ENCODE measurements at regions not wholly inside any gene's neighbourhood (a gene's known extent, or its start where the extent isn't known, plus 50 kb on each side); places are given as distances from the start of the nearest gene placed in this dataset.

DNA sequence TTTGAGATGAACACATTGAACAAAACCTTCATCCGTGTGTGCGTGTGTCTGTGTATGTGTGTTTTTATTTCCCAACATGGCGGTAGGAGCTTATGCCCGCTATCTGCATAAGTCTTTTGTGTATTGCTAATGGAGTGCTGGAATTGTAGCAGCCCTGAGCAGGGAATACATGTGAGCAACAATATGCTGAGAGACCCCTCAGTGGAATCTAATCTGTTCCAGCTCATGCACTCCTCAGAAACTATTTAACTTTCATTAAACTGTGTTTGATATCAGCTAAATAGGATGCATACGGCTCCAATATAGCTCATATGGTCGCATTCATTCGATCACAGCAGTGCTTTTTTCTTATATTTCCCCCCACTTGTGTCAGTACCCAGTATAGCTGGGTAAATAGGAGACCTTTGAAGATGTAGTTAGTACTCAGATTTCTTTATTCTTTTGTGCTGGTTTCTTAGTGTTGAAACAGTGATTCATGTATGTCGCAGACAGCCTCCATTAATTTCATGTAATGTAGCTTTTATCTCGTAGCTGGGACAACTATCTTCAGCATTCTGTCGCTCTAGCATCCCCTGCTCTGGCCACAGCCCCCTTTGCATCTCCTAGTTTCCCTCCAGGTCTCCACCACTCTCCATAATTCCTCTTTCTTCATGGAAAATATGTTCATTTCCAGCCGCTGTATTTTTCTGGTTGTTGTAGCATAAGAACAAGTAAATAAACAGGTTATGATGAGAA lies 891.2 kb downstream of the BCL11A start:
- no peak for DNase-seq
- Mint-ChIP-seq H3K4me1 (ENCODE audit: low read depth) (no peaks in the 10 kb centered on the region), H3K27ac (no peak overlapping the region), H3K27me3 (ENCODE audit: insufficient read depth) (no peaks in the 10 kb centered on the region), H3K4me3 (no peak overlapping the region), H3K9me3 (peaks cover 11% of the 10 kb centered on the region), H3K36me3 (ENCODE audit: low read depth) (no peaks in the 10 kb centered on the region)
- TF ChIP-seq, protein P1, sequence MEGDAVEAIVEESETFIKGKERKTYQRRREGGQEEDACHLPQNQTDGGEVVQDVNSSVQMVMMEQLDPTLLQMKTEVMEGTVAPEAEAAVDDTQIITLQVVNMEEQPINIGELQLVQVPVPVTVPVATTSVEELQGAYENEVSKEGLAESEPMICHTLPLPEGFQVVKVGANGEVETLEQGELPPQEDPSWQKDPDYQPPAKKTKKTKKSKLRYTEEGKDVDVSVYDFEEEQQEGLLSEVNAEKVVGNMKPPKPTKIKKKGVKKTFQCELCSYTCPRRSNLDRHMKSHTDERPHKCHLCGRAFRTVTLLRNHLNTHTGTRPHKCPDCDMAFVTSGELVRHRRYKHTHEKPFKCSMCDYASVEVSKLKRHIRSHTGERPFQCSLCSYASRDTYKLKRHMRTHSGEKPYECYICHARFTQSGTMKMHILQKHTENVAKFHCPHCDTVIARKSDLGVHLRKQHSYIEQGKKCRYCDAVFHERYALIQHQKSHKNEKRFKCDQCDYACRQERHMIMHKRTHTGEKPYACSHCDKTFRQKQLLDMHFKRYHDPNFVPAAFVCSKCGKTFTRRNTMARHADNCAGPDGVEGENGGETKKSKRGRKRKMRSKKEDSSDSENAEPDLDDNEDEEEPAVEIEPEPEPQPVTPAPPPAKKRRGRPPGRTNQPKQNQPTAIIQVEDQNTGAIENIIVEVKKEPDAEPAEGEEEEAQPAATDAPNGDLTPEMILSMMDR (IDR thresholded peaks at IDR 0.05): no peak

DNA sequence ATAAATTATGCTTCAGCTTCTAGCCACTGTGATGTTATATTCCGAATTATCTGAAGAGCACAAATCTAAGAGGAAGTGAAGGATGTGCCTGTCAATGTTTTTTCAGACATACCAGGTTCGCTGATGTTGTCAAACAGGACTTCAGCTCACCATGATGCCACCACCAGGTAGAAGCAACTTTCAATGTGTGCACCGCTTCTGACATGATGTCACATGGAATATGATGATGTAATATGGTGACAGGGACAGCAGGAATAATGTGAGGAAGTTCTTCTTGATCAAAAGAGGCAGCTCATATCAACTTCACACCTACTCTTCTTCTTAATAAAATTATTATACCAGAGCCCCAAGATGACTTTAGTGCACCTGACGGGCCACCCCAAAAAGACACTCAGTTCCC lies 893.2 kb downstream of the BCL11A start:
- Mint-ChIP-seq H3K27ac (no peak overlapping the region), H3K27me3 (ENCODE audit: insufficient read depth) (no peaks in the 10 kb centered on the region; the same call in 1 of the 2 replicates), H3K4me3 (no peak overlapping the region), H3K4me1 (ENCODE audit: low read depth) (no peaks in the 10 kb centered on the region), H3K9me3 (peaks cover 17% of the 10 kb centered on the region), H3K36me3 (ENCODE audit: low read depth) (no peaks in the 10 kb centered on the region)
- no peak for DNase-seq
- TF ChIP-seq, protein P1 (IDR thresholded peaks at IDR 0.05): no peak

DNA sequence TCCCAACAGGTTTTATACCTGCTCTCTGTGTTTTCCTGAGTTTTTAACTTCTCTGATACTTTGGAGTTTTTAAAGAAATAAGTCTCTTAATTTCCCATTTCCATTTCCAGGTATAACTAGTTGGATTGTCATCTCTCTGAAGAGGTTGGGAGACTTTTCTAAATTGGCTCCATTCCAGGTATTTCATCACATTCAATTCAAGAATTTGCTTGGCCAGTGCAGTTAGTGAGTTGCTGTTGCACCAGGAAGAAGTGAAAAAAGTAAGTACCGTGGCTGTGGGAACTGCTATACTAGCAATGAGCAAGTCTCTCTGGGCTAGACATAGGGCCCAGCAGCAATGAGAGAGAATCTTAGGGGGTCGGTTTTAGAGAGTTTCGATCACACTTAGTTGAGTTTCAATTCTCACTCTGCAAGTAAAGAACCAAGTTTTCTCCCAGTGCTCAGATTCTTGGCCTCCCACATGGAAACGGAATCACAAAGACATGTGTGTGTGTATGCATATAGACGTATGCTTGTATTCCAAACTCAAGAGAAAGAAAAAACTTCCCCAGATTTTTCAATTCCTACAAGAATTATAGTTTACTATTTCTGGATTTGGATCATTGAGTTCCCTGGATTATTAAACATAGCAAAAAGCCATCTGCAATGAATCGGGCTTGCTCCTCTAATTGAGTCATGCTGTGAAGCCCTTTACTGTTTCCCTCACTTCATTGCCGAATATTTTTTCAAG lies 894.4 kb downstream of the BCL11A start:
- Mint-ChIP-seq H3K27me3 (ENCODE audit: insufficient read depth) (no peaks in the 10 kb centered on the region; the same call in 1 of the 2 replicates), H3K27ac (no peak overlapping the region), H3K4me3 (no peak overlapping the region), H3K36me3 (ENCODE audit: low read depth) (no peaks in the 10 kb centered on the region), H3K4me1 (ENCODE audit: low read depth) (no peaks in the 10 kb centered on the region), H3K9me3 (peaks cover 21% of the 10 kb centered on the region)
- TF ChIP-seq, protein P1 (IDR thresholded peaks at IDR 0.05): no peak
- no peak for DNase-seq

DNA sequence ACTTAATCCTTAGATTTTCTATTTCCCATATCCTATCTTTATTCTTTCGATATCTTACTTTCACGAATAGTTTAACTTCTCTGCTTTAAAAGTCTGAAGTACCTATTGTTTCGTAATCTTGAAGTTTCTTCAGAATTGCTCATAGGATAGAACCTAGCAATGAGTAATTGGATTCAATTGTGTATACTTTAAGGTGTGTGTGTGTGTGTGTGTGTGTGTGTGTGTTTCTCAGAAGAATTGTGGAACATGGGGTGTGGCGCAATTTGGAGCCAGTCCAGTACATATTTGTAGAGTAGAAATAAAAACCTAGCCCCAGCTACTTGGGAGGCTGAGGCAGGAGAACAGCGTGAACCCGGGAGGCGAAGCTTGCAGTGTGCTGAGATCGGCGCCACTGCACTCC lies 897.6 kb downstream of the BCL11A start:
- Mint-ChIP-seq H3K9me3 (peaks cover 33% of the 10 kb centered on the region), H3K27ac (no peak overlapping the region), H3K27me3 (ENCODE audit: insufficient read depth) (no peaks in the 10 kb centered on the region; the same call in 1 of the 2 replicates), H3K4me1 (ENCODE audit: low read depth) (no peaks in the 10 kb centered on the region), H3K36me3 (ENCODE audit: low read depth) (no peaks in the 10 kb centered on the region), H3K4me3 (no peak overlapping the region)
- DNase-seq: no peak
- TF ChIP-seq, protein P1 (IDR thresholded peaks at IDR 0.05): no peak

DNA sequence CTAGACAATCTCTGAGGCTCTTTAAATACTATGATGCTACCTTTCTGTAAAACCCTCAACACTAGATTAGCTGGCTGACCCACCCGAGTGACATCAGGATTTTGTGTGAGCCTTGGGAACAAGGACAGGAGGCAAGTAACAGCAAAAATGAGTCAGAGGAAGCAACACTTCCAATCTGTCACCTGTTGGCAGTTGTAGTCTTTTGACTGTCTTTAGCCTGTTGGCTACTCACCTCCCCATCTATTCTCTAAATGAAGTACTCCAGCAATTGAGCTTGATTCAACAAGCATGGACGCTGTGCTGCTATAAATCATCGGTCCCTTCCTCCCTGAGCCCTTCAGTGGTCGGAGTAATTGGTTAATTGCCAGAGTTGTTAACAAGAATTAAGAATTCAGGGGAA lies 898.7 kb downstream of the BCL11A start:
- no peaks in the 10 kb centered on the region; the same call in 1 of the 2 replicates for H3K27me3 Mint-ChIP-seq (ENCODE audit: insufficient read depth)
- H3K9me3 Mint-ChIP-seq: peaks cover 33% of the 10 kb centered on the region
- TF ChIP-seq, protein P1 (IDR thresholded peaks at IDR 0.05): no peak
- H3K4me3 Mint-ChIP-seq: no peak overlapping the region
- no peak for DNase-seq
- no peaks in the 10 kb centered on the region for H3K4me1 Mint-ChIP-seq (ENCODE audit: low read depth)
- H3K27ac Mint-ChIP-seq: no peak overlapping the region
- no peaks in the 10 kb centered on the region for H3K36me3 Mint-ChIP-seq (ENCODE audit: low read depth)

All from HFFc6 (cell line).